ENCODE measurements at regions not wholly inside any gene's neighbourhood (a gene's known extent, or its start where the extent isn't known, plus 50 kb on each side); places are given as distances from the start of the nearest gene placed in this dataset.

- no peak overlapping the region for H3K4me3 ChIP-seq
- intact Hi-C loops (cut with DNase I; ENCODE audit: low total_unique reads), result no loop called here
- H3K27me3 ChIP-seq, result no peaks in the 10 kb centered on the region
- H3K9me3 ChIP-seq, result no peaks in the 10 kb centered on the region
- no peak for DNase-seq
- no peaks in the 10 kb centered on the region for H3K36me3 ChIP-seq
- in situ Hi-C loops (cut with MboI; ENCODE audit: low pct_ligation_motif_present in 1 of 4, low pct_unique_long_range_greater_than_20kb in 1 of 4, low sequenced_read_pairs in 3 of 4), result no loop called here
- H3K4me1 ChIP-seq, result no peaks in the 10 kb centered on the region
- H3K27ac ChIP-seq, result no peak overlapping the region
- no peak for TF ChIP-seq POLR2A (IDR thresholded peaks at IDR 0.05)
- TF ChIP-seq EP300 (IDR thresholded peaks at IDR 0.05; ENCODE audit: low read depth), result no peak
- no peak for TF ChIP-seq CTCF (IDR thresholded peaks at IDR 0.05)
- no peak for TF ChIP-seq POLR2AphosphoS5 (IDR thresholded peaks at IDR 0.05)
Observed at GRCh38 chr12:91608542-91608941, 425.9 kb upstream of the DCN start.

- in situ Hi-C loops (cut with MboI; ENCODE audit: low pct_ligation_motif_present in 1 of 4, low pct_unique_long_range_greater_than_20kb in 1 of 4, low sequenced_read_pairs in 3 of 4) (no loop called here), intact Hi-C loops (cut with DNase I; ENCODE audit: low total_unique reads) (no loop called here)
- H3K27ac ChIP-seq, result no peak overlapping the region
- H3K36me3 ChIP-seq, result no peaks in the 10 kb centered on the region
- H3K4me1 ChIP-seq, result no peaks in the 10 kb centered on the region
- no peak for DNase-seq
- WGBS, 2 donors (ENCODE audit: low coverage in 1 of 2), result 77 to 85% methylated on average over 3 of the region's 3 CpGs
- H3K4me3 ChIP-seq, result no peak overlapping the region
- TF ChIP-seq POLR2AphosphoS5 (IDR thresholded peaks at IDR 0.05) (no peak), EP300 (IDR thresholded peaks at IDR 0.05; ENCODE audit: low read depth) (no peak), CTCF (IDR thresholded peaks at IDR 0.05) (no peak), POLR2A (IDR thresholded peaks at IDR 0.05) (no peak)
- no peaks in the 10 kb centered on the region for H3K27me3 ChIP-seq
- H3K9me3 ChIP-seq, result no peaks in the 10 kb centered on the region
Observed at GRCh38 chr12:91606662-91607377, 424.2 kb upstream of the DCN start.

GRCh38 chr12:91604897-91605296, 422.3 kb upstream of the DCN start:
- 74 to 89% methylated on average over 6 of the region's 6 CpGs for WGBS, 2 donors (ENCODE audit: low coverage in 1 of 2)
- H3K27ac ChIP-seq, result no peak overlapping the region

GRCh38 chr12:91603060-91603459, 420.4 kb upstream of the DCN start:
- intact Hi-C loops (cut with DNase I; ENCODE audit: low total_unique reads), result no loop called here
- no peaks in the 10 kb centered on the region for H3K4me1 ChIP-seq
- WGBS, 2 donors (ENCODE audit: low coverage in 1 of 2), result 58 to 62% methylated on average over 2 of the region's 2 CpGs
- no peaks in the 10 kb centered on the region for H3K27me3 ChIP-seq
- no peak for DNase-seq
- in situ Hi-C loops (cut with MboI; ENCODE audit: low pct_ligation_motif_present in 1 of 4, low pct_unique_long_range_greater_than_20kb in 1 of 4, low sequenced_read_pairs in 3 of 4), result no loop called here
- TF ChIP-seq CTCF (IDR thresholded peaks at IDR 0.05) (no peak), EP300 (IDR thresholded peaks at IDR 0.05; ENCODE audit: low read depth) (no peak), POLR2AphosphoS5 (IDR thresholded peaks at IDR 0.05) (no peak), POLR2A (IDR thresholded peaks at IDR 0.05) (no peak)
- no peak overlapping the region for H3K27ac ChIP-seq
- H3K36me3 ChIP-seq, result no peaks in the 10 kb centered on the region
- no peak overlapping the region for H3K4me3 ChIP-seq
- H3K9me3 ChIP-seq, result no peaks in the 10 kb centered on the region

More at GRCh38 chr12:91604897-91605296, 422.3 kb upstream of the DCN start:
- intact Hi-C loops (cut with DNase I; ENCODE audit: low total_unique reads) (no loop called here), in situ Hi-C loops (cut with MboI; ENCODE audit: low pct_ligation_motif_present in 1 of 4, low pct_unique_long_range_greater_than_20kb in 1 of 4, low sequenced_read_pairs in 3 of 4) (no loop called here)
- H3K36me3 ChIP-seq, result no peaks in the 10 kb centered on the region
- H3K9me3 ChIP-seq, result no peaks in the 10 kb centered on the region
- no peak overlapping the region for H3K4me3 ChIP-seq
- no peak for TF ChIP-seq POLR2A (IDR thresholded peaks at IDR 0.05)
- no peak for TF ChIP-seq CTCF (IDR thresholded peaks at IDR 0.05)
- no peak for TF ChIP-seq EP300 (IDR thresholded peaks at IDR 0.05; ENCODE audit: low read depth)
- TF ChIP-seq POLR2AphosphoS5 (IDR thresholded peaks at IDR 0.05), result no peak
- no peaks in the 10 kb centered on the region for H3K4me1 ChIP-seq
- no peaks in the 10 kb centered on the region for H3K27me3 ChIP-seq
- no peak for DNase-seq
